OCI-LY7 (cell line): ENCODE measurements at regions not wholly inside any gene's neighbourhood (a gene's known extent, or its start where the extent isn't known, plus 50 kb on each side); places are given as distances from the start of the nearest gene placed in this dataset.

ENCODE experiments used
- BruUV-seq: library from RNA; stranded (reverse); fragments of 400-500 nt; replicated peaks from 2 replicates; lab custom pipeline; 2021; lab: Mats Ljungman, UMichigan
- CTCF ChIA-PET: fragments of 300-600 bp; sonication (Branson Sonifier 250); formaldehyde crosslinking; loops from one replicate; lab custom pipeline; 2022; ENCODE audit warnings: antibody characterized with exemption; ENCODE audit not compliant: unreplicated experiment; lab: Charles Lee
- POLR2A ChIA-PET: fragments of 300-600 bp; sonication (Branson Sonifier 250); formaldehyde crosslinking; loops from one replicate; lab custom pipeline; 2022; ENCODE audit warnings: antibody characterized with exemption; lab: Charles Lee
- DNase-seq: peaks from one replicate; pipeline ENCODE4 v3.0.0-alpha.2; 2015; ENCODE audit warnings: low spot score
- H2AFZ ChIP-seq: fragments of 200-600 bp; sonication (generic), shearing (Covaris generic); 2 replicates; pipeline ENCODE4 v1.6.1; 2014; ENCODE audit warnings: mild to moderate bottlenecking, antibody characterized with exemption, low read length, moderate library complexity
- H3K27ac ChIP-seq: fragments of 200-600 bp; sonication (generic); 2 replicates; pipeline ENCODE4 v1.5.1; 2014; ENCODE audit warnings: mixed run types, low read depth, mild to moderate bottlenecking, moderate library complexity, low read length, inconsistent platforms; ENCODE audit not compliant: poor library complexity, severe bottlenecking
- H3K36me3 ChIP-seq: fragments of 200-600 bp; sonication (generic); 2 replicates; pipeline ENCODE4 v1.6.1; 2014; ENCODE audit warnings: mild to moderate bottlenecking, antibody characterized with exemption, low read length, moderate library complexity, mixed read lengths; ENCODE audit not compliant: insufficient read depth
- H3K4me1 ChIP-seq: fragments of 200-600 bp; sonication (generic); 2 replicates; pipeline ENCODE4 v1.5.1; 2014; ENCODE audit warnings: mild to moderate bottlenecking, low read length; ENCODE audit not compliant: insufficient read depth, poor library complexity, severe bottlenecking
- H3K4me2 ChIP-seq: fragments of 200-600 bp; sonication (generic); 2 replicates; pipeline ENCODE4 v1.6.1; 2014; ENCODE audit warnings: mild to moderate bottlenecking, low read length
- H3K4me3 ChIP-seq: fragments of 200-600 bp; sonication (generic); 2 replicates; pipeline ENCODE4 v1.5.1; 2014; ENCODE audit warnings: mild to moderate bottlenecking, low read depth, low read length; ENCODE audit not compliant: poor library complexity, severe bottlenecking
- H3K79me2 ChIP-seq: fragments of 200-600 bp; sonication (generic); 2 replicates; pipeline ENCODE4 v1.6.1; 2016; ENCODE audit warnings: low read depth, mild to moderate bottlenecking, low read length, moderate library complexity, mixed read lengths; ENCODE audit not compliant: insufficient read depth
- H3K9me2 ChIP-seq: fragments of 200-600 bp; sonication (generic); 2 replicates; pipeline ENCODE4 v1.6.1; 2016; ENCODE audit warnings: mild to moderate bottlenecking, low read length, mixed read lengths; ENCODE audit not compliant: insufficient read depth
- H3K9me3 ChIP-seq: fragments of 200-600 bp; sonication (generic); 2 replicates; pipeline ENCODE4 v1.6.1; 2014; ENCODE audit warnings: mild to moderate bottlenecking, mixed run types, low read length, mixed read lengths
- H4K20me1 ChIP-seq: fragments of 200-600 bp; sonication (generic); 2 replicates; pipeline ENCODE4 v1.6.1; 2014; ENCODE audit warnings: mild to moderate bottlenecking, antibody characterized with exemption, low read length, moderate library complexity, mixed read lengths; ENCODE audit not compliant: insufficient read depth
- CTCF ChIP-seq: fragments of 200-600 bp; sonication (generic); conservative IDR thresholded peaks from 2 replicates; pipeline ENCODE4 v1.5.1; 2014; ENCODE audit warnings: mild to moderate bottlenecking, antibody characterized with exemption, low read length, moderate library complexity, mixed read lengths
- EZH2phosphoT487 ChIP-seq: fragments of 200-600 bp; sonication (generic); IDR thresholded peaks from 2 replicates; pipeline ENCODE4 v1.6.1; 2018; ENCODE audit warnings: low read depth, borderline replicate concordance, mild to moderate bottlenecking, mixed run types, antibody characterized with exemption, low read length, moderate library complexity, mixed read lengths
- intact Hi-C: fragments of 100-400 bp; cut with micrococcal nuclease; formaldehyde crosslinking; loops from one replicate; pipeline ENCODE4 v1.10.0; 2022; ENCODE audit not compliant: unreplicated experiment

GRCh38 chr2:173578404-173579107 is 223.9 kb downstream of the CDCA7 start:
- intact Hi-C loops: loop anchor here (10.0 kb wide), 1 partner anchor 176 kb away; no protein-coding TSS in a partner anchor
- DNase-seq: no peak
- Histone ChIP-seq H2AFZ (no peak overlapping the region), H3K9me2 (no peaks in the 10 kb centered on the region), H3K36me3 (no peaks in the 10 kb centered on the region), H3K27ac (no peak overlapping the region), H4K20me1 (no peaks in the 10 kb centered on the region), H3K4me3 (no peak overlapping the region), H3K79me2 (no peaks in the 10 kb centered on the region), H3K9me3 (no peaks in the 10 kb centered on the region), H3K4me2 (no peak overlapping the region), H3K4me1 (no peaks in the 10 kb centered on the region)
- BruUV-seq: no TSS peak
- TF ChIP-seq CTCF: no peak
- TF ChIP-seq EZH2phosphoT487: no peak
- CTCF ChIA-PET: no interaction called here
- POLR2A ChIA-PET: interaction anchor here (0.5 kb wide), 1 partner anchor 167 kb away, joined by 4 read pairs; no protein-coding TSS in a partner anchor

- DNase-seq: no peak
- H3K36me3 ChIP-seq: no peaks in the 10 kb centered on the region
- no peak for TF ChIP-seq CTCF
- TF ChIP-seq EZH2phosphoT487: no peak
- ChIA-PET POLR2A (interaction anchor here (0.8 kb wide), 1 partner anchor 10 kb away, joined by 3 read pairs; no protein-coding TSS in a partner anchor), CTCF (no interaction called here)
- H3K4me2 ChIP-seq: no peak overlapping the region
- no peaks in the 10 kb centered on the region for H3K9me3 ChIP-seq
- H3K27ac ChIP-seq: no peak overlapping the region
- H2AFZ ChIP-seq: no peak overlapping the region
- BruUV-seq: no TSS peak
- no peaks in the 10 kb centered on the region for H3K4me1 ChIP-seq
- H3K79me2 ChIP-seq: no peaks in the 10 kb centered on the region
- intact Hi-C loops: no loop called here
- H4K20me1 ChIP-seq: no peaks in the 10 kb centered on the region
- no peak overlapping the region for H3K4me3 ChIP-seq
- no peaks in the 10 kb centered on the region for H3K9me2 ChIP-seq
Observed at GRCh38 chr2:173580351-173580750, 225.7 kb downstream of the CDCA7 start.

- H3K9me2 ChIP-seq: no peaks in the 10 kb centered on the region
- H4K20me1 ChIP-seq: no peaks in the 10 kb centered on the region
- no peaks in the 10 kb centered on the region for H3K9me3 ChIP-seq
- H3K79me2 ChIP-seq: no peaks in the 10 kb centered on the region
- H2AFZ ChIP-seq: no peak overlapping the region
- CTCF ChIA-PET: no interaction called here
- POLR2A ChIA-PET: interaction anchor here (0.8 to 0.9 kb wide), 2 partner anchors 10 to 40 kb away, joined by 3 to 4 read pairs; no protein-coding TSS in a partner anchor
- intact Hi-C loops: no loop called here
- H3K4me1 ChIP-seq: no peaks in the 10 kb centered on the region
- no peak overlapping the region for H3K27ac ChIP-seq
- H3K4me3 ChIP-seq: no peak overlapping the region
- no peak for TF ChIP-seq EZH2phosphoT487
- no peaks in the 10 kb centered on the region for H3K36me3 ChIP-seq
- no TSS peak for BruUV-seq
- no peak overlapping the region for H3K4me2 ChIP-seq
- no peak for DNase-seq
Observed at GRCh38 chr2:173580956-173581355, 226.3 kb downstream of the CDCA7 start.
